ENCODE measurements at regions not wholly inside any gene's neighbourhood (a gene's known extent, or its start where the extent isn't known, plus 50 kb on each side); places are given as distances from the start of the nearest gene placed in this dataset.

GRCh38 chr6:74780831-74781230 is 425.0 kb downstream of the COL12A1 start:
- no peak overlapping the region for H4K91ac ChIP-seq (ENCODE audit: low read depth, low read length)
- H3K27ac ChIP-seq (ENCODE audit: low read depth, low read length): no peak overlapping the region
- no peak overlapping the region for H3K4me3 ChIP-seq (ENCODE audit: low read depth, low read length)
- H3K4me1 ChIP-seq (ENCODE audit: control insufficient read depth in 1 of 2, insufficient read depth in 2 of 2, low read length in 2 of 2): no peaks in the 10 kb centered on the region
- H3K18ac ChIP-seq (ENCODE audit: low read length): no peak overlapping the region
- no peak overlapping the region for H3K14ac ChIP-seq (ENCODE audit: low read length)
- H3K23ac ChIP-seq (ENCODE audit: low read length): no peak overlapping the region
- no peak overlapping the region for H2BK12ac ChIP-seq (ENCODE audit: low read length)
- no peak overlapping the region for H2BK5ac ChIP-seq (ENCODE audit: low read depth, low read length, poor library complexity)
- no peaks in the 10 kb centered on the region for H3K79me2 ChIP-seq (ENCODE audit: control insufficient read depth, insufficient read depth, low read length, poor library complexity)
- H2BK120ac ChIP-seq (ENCODE audit: insufficient read depth, low read length, poor library complexity): no peak overlapping the region
- H3K4me2 ChIP-seq (ENCODE audit: low read length): no peak overlapping the region
- no peak overlapping the region for H4K8ac ChIP-seq (ENCODE audit: low read depth, low read length)
- no peak for DNase-seq
- no peaks in the 10 kb centered on the region for H3K27me3 ChIP-seq (ENCODE audit: insufficient read depth, low read length)
- H3K9me3 ChIP-seq (ENCODE audit: insufficient read depth, low read depth, low read length): no peaks in the 10 kb centered on the region
- H2AFZ ChIP-seq (ENCODE audit: insufficient read depth, low read length, poor library complexity): no peak overlapping the region
- H3K4ac ChIP-seq (ENCODE audit: low read depth, low read length): no peak overlapping the region
- no peaks in the 10 kb centered on the region for H3K79me1 ChIP-seq (ENCODE audit: low read length)
- H3K36me3 ChIP-seq (ENCODE audit: control insufficient read depth in 1 of 2, insufficient read depth in 2 of 2, low read length in 2 of 2): no peaks in the 10 kb centered on the region
- H3K9ac ChIP-seq (ENCODE audit: low read length): no peak overlapping the region
- no peak overlapping the region for H2AK5ac ChIP-seq (ENCODE audit: low read length)
- no peak overlapping the region for H4K12ac ChIP-seq (ENCODE audit: low read depth, low read length)

GRCh38 chr6:74768738-74769137 is 437.1 kb downstream of the COL12A1 start:
- Histone ChIP-seq H3K79me1 (ENCODE audit: low read length) (no peaks in the 10 kb centered on the region), H2BK12ac (ENCODE audit: low read length) (no peak overlapping the region), H3K23ac (ENCODE audit: low read length) (no peak overlapping the region), H4K91ac (ENCODE audit: low read depth, low read length) (no peak overlapping the region), H2AK5ac (ENCODE audit: low read length) (no peak overlapping the region), H4K8ac (ENCODE audit: low read depth, low read length) (no peak overlapping the region), H3K9ac (ENCODE audit: low read length) (no peak overlapping the region), H4K12ac (ENCODE audit: low read depth, low read length) (no peak overlapping the region), H3K36me3 (ENCODE audit: control insufficient read depth in 1 of 2, insufficient read depth in 2 of 2, low read length in 2 of 2) (no peaks in the 10 kb centered on the region), H3K27me3 (ENCODE audit: insufficient read depth, low read length) (no peaks in the 10 kb centered on the region), H3K18ac (ENCODE audit: low read length) (no peak overlapping the region), H3K14ac (ENCODE audit: low read length) (no peak overlapping the region), H2BK120ac (ENCODE audit: insufficient read depth, low read length, poor library complexity) (no peak overlapping the region), H3K27ac (ENCODE audit: low read depth, low read length) (no peak overlapping the region), H2AFZ (ENCODE audit: insufficient read depth, low read length, poor library complexity) (no peak overlapping the region), H3K4ac (ENCODE audit: low read depth, low read length) (no peak overlapping the region), H3K79me2 (ENCODE audit: control insufficient read depth, insufficient read depth, low read length, poor library complexity) (no peaks in the 10 kb centered on the region), H2BK5ac (ENCODE audit: low read depth, low read length, poor library complexity) (no peak overlapping the region), H3K4me2 (ENCODE audit: low read length) (no peak overlapping the region), H3K4me3 (ENCODE audit: low read depth, low read length) (no peak overlapping the region), H3K9me3 (ENCODE audit: insufficient read depth, low read depth, low read length) (no peaks in the 10 kb centered on the region), H3K4me1 (ENCODE audit: control insufficient read depth in 1 of 2, insufficient read depth in 2 of 2, low read length in 2 of 2) (no peaks in the 10 kb centered on the region)
- no peak for DNase-seq

- Histone ChIP-seq H3K79me1 (ENCODE audit: low read length) (no peaks in the 10 kb centered on the region), H3K36me3 (ENCODE audit: control insufficient read depth in 1 of 2, insufficient read depth in 2 of 2, low read length in 2 of 2) (no peaks in the 10 kb centered on the region), H2BK120ac (ENCODE audit: insufficient read depth, low read length, poor library complexity) (no peak overlapping the region), H2AFZ (ENCODE audit: insufficient read depth, low read length, poor library complexity) (no peak overlapping the region), H3K9ac (ENCODE audit: low read length) (no peak overlapping the region), H2BK12ac (ENCODE audit: low read length) (no peak overlapping the region), H3K4me2 (ENCODE audit: low read length) (no peak overlapping the region), H3K27ac (ENCODE audit: low read depth, low read length) (no peak overlapping the region), H2BK5ac (ENCODE audit: low read depth, low read length, poor library complexity) (no peak overlapping the region), H4K91ac (ENCODE audit: low read depth, low read length) (no peak overlapping the region), H3K27me3 (ENCODE audit: insufficient read depth, low read length) (no peaks in the 10 kb centered on the region), H4K8ac (ENCODE audit: low read depth, low read length) (no peak overlapping the region), H3K4me1 (ENCODE audit: control insufficient read depth in 1 of 2, insufficient read depth in 2 of 2, low read length in 2 of 2) (no peaks in the 10 kb centered on the region), H2AK5ac (ENCODE audit: low read length) (no peak overlapping the region), H3K14ac (ENCODE audit: low read length) (no peak overlapping the region), H3K4ac (ENCODE audit: low read depth, low read length) (no peak overlapping the region), H3K23ac (ENCODE audit: low read length) (no peak overlapping the region), H3K9me3 (ENCODE audit: insufficient read depth, low read depth, low read length) (no peaks in the 10 kb centered on the region), H4K12ac (ENCODE audit: low read depth, low read length) (no peak overlapping the region), H3K4me3 (ENCODE audit: low read depth, low read length) (no peak overlapping the region), H3K18ac (ENCODE audit: low read length) (no peak overlapping the region), H3K79me2 (ENCODE audit: control insufficient read depth, insufficient read depth, low read length, poor library complexity) (no peaks in the 10 kb centered on the region)
- no CpG with 5 or more reads among the region's 3 CpGs for WGBS (ENCODE audit: extremely low coverage, insufficient coverage, insufficient read length)
- DNase-seq: no peak
Observed at GRCh38 chr6:74768120-74768519, 437.7 kb downstream of the COL12A1 start.

- Histone ChIP-seq H3K4me3 (ENCODE audit: low read depth, low read length) (no peak overlapping the region), H3K23ac (ENCODE audit: low read length) (no peak overlapping the region), H2BK12ac (ENCODE audit: low read length) (no peak overlapping the region), H3K18ac (ENCODE audit: low read length) (no peak overlapping the region), H3K9ac (ENCODE audit: low read length) (no peak overlapping the region), H3K9me3 (ENCODE audit: insufficient read depth, low read depth, low read length) (no peaks in the 10 kb centered on the region), H3K79me2 (ENCODE audit: control insufficient read depth, insufficient read depth, low read length, poor library complexity) (no peaks in the 10 kb centered on the region), H2AFZ (ENCODE audit: insufficient read depth, low read length, poor library complexity) (no peak overlapping the region), H3K79me1 (ENCODE audit: low read length) (no peaks in the 10 kb centered on the region), H4K91ac (ENCODE audit: low read depth, low read length) (no peak overlapping the region), H2BK120ac (ENCODE audit: insufficient read depth, low read length, poor library complexity) (no peak overlapping the region), H3K4me2 (ENCODE audit: low read length) (no peak overlapping the region), H4K8ac (ENCODE audit: low read depth, low read length) (no peak overlapping the region), H2BK5ac (ENCODE audit: low read depth, low read length, poor library complexity) (no peak overlapping the region), H3K14ac (ENCODE audit: low read length) (no peak overlapping the region), H2AK5ac (ENCODE audit: low read length) (no peak overlapping the region), H3K27me3 (ENCODE audit: insufficient read depth, low read length) (no peaks in the 10 kb centered on the region), H3K4me1 (ENCODE audit: control insufficient read depth in 1 of 2, insufficient read depth in 2 of 2, low read length in 2 of 2) (no peaks in the 10 kb centered on the region), H3K27ac (ENCODE audit: low read depth, low read length) (no peak overlapping the region), H3K4ac (ENCODE audit: low read depth, low read length) (no peak overlapping the region), H3K36me3 (ENCODE audit: control insufficient read depth in 1 of 2, insufficient read depth in 2 of 2, low read length in 2 of 2) (no peaks in the 10 kb centered on the region), H4K12ac (ENCODE audit: low read depth, low read length) (no peak overlapping the region)
- WGBS (ENCODE audit: extremely low coverage, insufficient coverage, insufficient read length): no CpG with 5 or more reads among the region's 3 CpGs
- no peak for DNase-seq
Observed at GRCh38 chr6:74765486-74765885, 440.4 kb downstream of the COL12A1 start.

- Histone ChIP-seq H3K36me3 (ENCODE audit: control insufficient read depth in 1 of 2, insufficient read depth in 2 of 2, low read length in 2 of 2) (no peaks in the 10 kb centered on the region), H3K14ac (ENCODE audit: low read length) (no peak overlapping the region), H3K27ac (ENCODE audit: low read depth, low read length) (no peak overlapping the region), H4K8ac (ENCODE audit: low read depth, low read length) (no peak overlapping the region), H3K18ac (ENCODE audit: low read length) (no peak overlapping the region), H2BK12ac (ENCODE audit: low read length) (no peak overlapping the region), H4K12ac (ENCODE audit: low read depth, low read length) (no peak overlapping the region), H3K9ac (ENCODE audit: low read length) (no peak overlapping the region), H2BK120ac (ENCODE audit: insufficient read depth, low read length, poor library complexity) (no peak overlapping the region), H3K79me1 (ENCODE audit: low read length) (no peaks in the 10 kb centered on the region), H3K79me2 (ENCODE audit: control insufficient read depth, insufficient read depth, low read length, poor library complexity) (no peaks in the 10 kb centered on the region), H3K4me2 (ENCODE audit: low read length) (no peak overlapping the region), H3K4me3 (ENCODE audit: low read depth, low read length) (no peak overlapping the region), H2AFZ (ENCODE audit: insufficient read depth, low read length, poor library complexity) (no peak overlapping the region), H3K23ac (ENCODE audit: low read length) (no peak overlapping the region), H3K9me3 (ENCODE audit: insufficient read depth, low read depth, low read length) (no peaks in the 10 kb centered on the region), H2BK5ac (ENCODE audit: low read depth, low read length, poor library complexity) (no peak overlapping the region), H2AK5ac (ENCODE audit: low read length) (no peak overlapping the region), H4K91ac (ENCODE audit: low read depth, low read length) (no peak overlapping the region), H3K4ac (ENCODE audit: low read depth, low read length) (no peak overlapping the region), H3K27me3 (ENCODE audit: insufficient read depth, low read length) (no peaks in the 10 kb centered on the region), H3K4me1 (ENCODE audit: control insufficient read depth in 1 of 2, insufficient read depth in 2 of 2, low read length in 2 of 2) (no peaks in the 10 kb centered on the region)
- DNase-seq: no peak
- WGBS (ENCODE audit: extremely low coverage, insufficient coverage, insufficient read length): no CpG with 5 or more reads among the region's 2 CpGs
Observed at GRCh38 chr6:74764486-74764885, 441.4 kb downstream of the COL12A1 start.
